CD14-positive monocyte (primary cell): ENCODE measurements at regions not wholly inside any gene's neighbourhood (a gene's known extent, or its start where the extent isn't known, plus 50 kb on each side); places are given as distances from the start of the nearest gene placed in this dataset.
A peak's percentile ranks its signal among the peaks of the same experiment; 100 is the strongest.

Experiments used
- DNase-seq, 3 donors: peaks; one replicate each; pipeline ENCODE4 v3.0.0-alpha.2; 2011 to 2022
- H2AFZ ChIP-seq: 2 replicates; pipeline ENCODE4 v1.6.0; 2012; ENCODE audit warnings: mild to moderate bottlenecking, low read depth, low read length, inconsistent platforms; ENCODE audit not compliant: insufficient read depth, poor library complexity, severe bottlenecking
- H3K27ac ChIP-seq, 2 donors: 1 replicate in 1 of 2; 2 replicates in 1 of 2; pipeline ENCODE4 v1.5.1; 2012 to 2013; ENCODE audit warnings: low read length in 2 of 2, control low read depth in 1 of 2, inconsistent platforms in 1 of 2, low read depth in 1 of 2, mild to moderate bottlenecking in 1 of 2
- H3K27me3 ChIP-seq, 2 donors: one replicate each; pipeline versions ENCODE4 v1.6.0 to v1.6.1; 2011 to 2013; ENCODE audit warnings: low read length in 2 of 2; ENCODE audit not compliant: control insufficient read depth in 2 of 2, insufficient read depth in 2 of 2
- H3K36me3 ChIP-seq, 2 donors: replicated peaks in 1 of 2; 1 replicate in 1 of 2; 2 replicates in 1 of 2; pipeline versions ENCODE4 v1.5.1 to v1.6.1; 2012 to 2013; ENCODE audit warnings: low read length in 2 of 2, control low read depth in 1 of 2, inconsistent platforms in 1 of 2, mild to moderate bottlenecking in 1 of 2; ENCODE audit not compliant: insufficient read depth in 2 of 2, control insufficient read depth in 1 of 2
- H3K4me1 ChIP-seq, 2 donors: 1 replicate in 1 of 2; 2 replicates in 1 of 2; pipeline versions ENCODE4 v1.5.1 to v1.6.1; 2012 to 2013; ENCODE audit warnings: low read length in 2 of 2, control low read depth in 1 of 2, inconsistent platforms in 1 of 2, mild to moderate bottlenecking in 1 of 2, moderate library complexity in 1 of 2; ENCODE audit not compliant: insufficient read depth in 2 of 2, control insufficient read depth in 1 of 2
- H3K4me2 ChIP-seq: replicated peaks from 2 replicates; pipeline ENCODE3; 2012; ENCODE audit warnings: low read length, moderate library complexity, mild to moderate bottlenecking; ENCODE audit not compliant: poor library complexity, severe bottlenecking; ENCODE audit errors: extremely low read depth
- H3K4me3 ChIP-seq, 3 experiments: fragments of 200-600 bp in 1 of 3; sonication (generic) in 1 of 3; replicated peaks in 1 of 3; 1 replicate in 2 of 3; 2 replicates in 1 of 3; pipeline ENCODE4 v1.5.1; 2011 to 2013; ENCODE audit warnings: low read length in 3 of 3, mild to moderate bottlenecking in 3 of 3, control low read depth in 2 of 3, low read depth in 2 of 3, inconsistent platforms in 1 of 3, moderate library complexity in 1 of 3
- H3K79me2 ChIP-seq: 2 replicates; pipeline ENCODE4 v1.6.0; 2012; ENCODE audit warnings: mild to moderate bottlenecking, control low read depth, inconsistent platforms, low read length, moderate library complexity; ENCODE audit not compliant: insufficient read depth
- H3K9ac ChIP-seq: 2 replicates; pipeline ENCODE4 v1.6.0; 2017; ENCODE audit warnings: low read length, mild to moderate bottlenecking; ENCODE audit not compliant: insufficient read depth, poor library complexity, severe bottlenecking
- H3K9me3 ChIP-seq, 2 donors: replicated peaks in 1 of 2; 1 replicate in 1 of 2; 2 replicates in 1 of 2; pipeline versions ENCODE4 v1.5.1 to v1.6.1; 2012 to 2013; ENCODE audit warnings: low read length in 2 of 2, control low read depth in 1 of 2; ENCODE audit not compliant: control insufficient read depth in 1 of 2, insufficient read depth in 1 of 2
- H4K20me1 ChIP-seq: 2 replicates; pipeline ENCODE4 v1.6.0; 2012; ENCODE audit warnings: mild to moderate bottlenecking, low read length, control low read depth, moderate library complexity; ENCODE audit not compliant: insufficient read depth
- H3K27ac Mint-ChIP-seq, 7 donors: one replicate each; pipeline ENCODE4 v1.8.0; 2020; ENCODE audit warnings: mild to moderate bottlenecking in 7 of 7, mixed read lengths in 7 of 7, moderate library complexity in 6 of 7, inconsistent platforms in 2 of 7
- H3K27me3 Mint-ChIP-seq, 3 donors: one replicate each; pipeline ENCODE4 v1.8.0; 2021 to 2022; ENCODE audit warnings: low read depth in 3 of 3, mild to moderate bottlenecking in 3 of 3, mixed read lengths in 3 of 3, moderate library complexity in 3 of 3, inconsistent platforms in 1 of 3
- H3K36me3 Mint-ChIP-seq, 2 donors: one replicate each; pipeline ENCODE4 v1.8.0; 2020; ENCODE audit warnings: mixed read lengths in 2 of 2, inconsistent platforms in 1 of 2, mild to moderate bottlenecking in 1 of 2
- H3K4me1 Mint-ChIP-seq: one replicate; pipeline ENCODE4 v1.8.0; 2020; ENCODE audit warnings: mild to moderate bottlenecking, mixed read lengths
- H3K4me3 Mint-ChIP-seq, 2 donors: one replicate each; pipeline ENCODE4 v1.8.0; 2020; ENCODE audit warnings: mild to moderate bottlenecking in 2 of 2, mixed read lengths in 2 of 2, moderate library complexity in 1 of 2
- H3K9me3 Mint-ChIP-seq, 7 donors: one replicate each; pipeline ENCODE4 v1.8.0; 2020 to 2022; ENCODE audit warnings: mixed read lengths in 7 of 7, mild to moderate bottlenecking in 6 of 7, moderate library complexity in 6 of 7, inconsistent platforms in 2 of 7
- whole genome bisulfite sequencing: methylation state at CpG from one replicate; pipeline ENCODE4 v1.1.5; 2013; ENCODE audit warnings: missing lambda C conversion rate; ENCODE audit not compliant: insufficient coverage; 5-methylcytosine and 5-hydroxymethylcytosine counted together
- intact Hi-C, 2 donors: fragments of 100-400 bp; cut with micrococcal nuclease; formaldehyde crosslinking; loops; one replicate each; pipeline versions ENCODE4 v1.15.0 to v1.15.1; 2023
- TF ChIP-seq, protein P1 (sequence below): fragments of 200-600 bp; IDR thresholded peaks from one replicate; pipeline ENCODE4 v1.8.0; 2022; ENCODE audit warnings: antibody characterized with exemption, mild to moderate bottlenecking

DNA sequence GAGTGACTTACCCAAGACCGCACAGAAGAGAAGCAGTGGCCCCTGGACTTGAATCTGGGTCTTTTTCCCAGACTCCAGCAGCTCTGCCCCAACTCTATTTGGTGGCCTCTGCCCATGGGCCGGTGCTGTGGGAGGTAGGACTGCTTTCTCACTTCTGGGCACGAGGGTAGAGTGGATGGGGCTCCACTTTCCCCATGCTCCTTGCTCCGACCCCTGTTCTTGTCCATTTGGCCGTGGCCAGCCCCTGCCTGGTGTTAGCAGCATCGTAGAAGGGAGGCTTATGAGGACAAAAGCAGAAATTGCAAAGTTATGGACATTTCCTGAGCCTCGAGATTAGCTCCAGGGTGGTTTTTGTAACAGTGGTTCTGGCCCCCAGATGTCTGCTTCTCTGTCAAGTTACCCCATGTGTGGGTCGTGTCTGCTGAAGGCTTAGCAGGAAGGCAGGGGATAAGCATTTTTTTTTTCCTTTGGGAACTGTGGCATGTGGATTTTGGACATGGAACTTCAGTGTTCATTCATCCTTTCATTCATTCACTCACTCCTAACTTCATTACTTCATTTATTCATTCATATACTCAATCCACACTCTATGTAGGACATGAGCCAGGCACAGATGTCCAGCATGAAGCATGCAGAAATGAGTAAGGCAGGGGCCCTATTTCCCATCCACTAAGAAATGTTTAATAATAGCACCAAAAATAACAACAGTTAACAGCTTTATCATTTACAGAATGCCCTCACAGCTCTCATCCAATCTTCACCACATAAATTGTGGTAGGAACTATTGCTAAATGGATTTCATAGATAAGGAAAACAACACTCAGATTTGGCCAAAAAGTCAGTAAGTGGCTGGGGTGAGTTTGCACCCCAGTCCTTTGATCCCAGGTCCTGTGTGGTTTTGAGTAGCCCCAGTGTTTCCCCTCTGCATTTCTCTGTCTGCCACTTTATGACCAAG lies 180.5 kb downstream of the OPA1 start:
- Histone ChIP-seq H2AFZ (no peak overlapping the region), H4K20me1 (no peaks in the 10 kb centered on the region), H3K4me3 (no peak overlapping the region), H3K4me2 (no peak overlapping the region), H3K9me3 (peaks cover 0 to 7% of the 10 kb centered on the region in 2 donors), H3K27ac (no peak overlapping the region), H3K9ac (no peak overlapping the region), H3K79me2 (no peaks in the 10 kb centered on the region), H3K27me3 (peaks cover 3 to 5% of the 10 kb centered on the region in 2 donors), H3K36me3 (no peaks in the 10 kb centered on the region), H3K4me1 (no peaks in the 10 kb centered on the region)
- Mint-ChIP-seq H3K9me3 (peaks cover 0 to 12% (median 7%) of the 10 kb centered on the region in 7 donors), H3K4me3 (no peak overlapping the region), H3K4me1 (no peaks in the 10 kb centered on the region), H3K27me3 (peaks cover 11 to 34% (median 13%) of the 10 kb centered on the region in 3 donors), H3K27ac (no peak overlapping the region), H3K36me3 (no peaks in the 10 kb centered on the region)
- 35% methylated on average over 4 of the region's 8 CpGs for WGBS
- intact Hi-C loops: no loop called here
- no peak for DNase-seq
- TF ChIP-seq, protein P1, sequence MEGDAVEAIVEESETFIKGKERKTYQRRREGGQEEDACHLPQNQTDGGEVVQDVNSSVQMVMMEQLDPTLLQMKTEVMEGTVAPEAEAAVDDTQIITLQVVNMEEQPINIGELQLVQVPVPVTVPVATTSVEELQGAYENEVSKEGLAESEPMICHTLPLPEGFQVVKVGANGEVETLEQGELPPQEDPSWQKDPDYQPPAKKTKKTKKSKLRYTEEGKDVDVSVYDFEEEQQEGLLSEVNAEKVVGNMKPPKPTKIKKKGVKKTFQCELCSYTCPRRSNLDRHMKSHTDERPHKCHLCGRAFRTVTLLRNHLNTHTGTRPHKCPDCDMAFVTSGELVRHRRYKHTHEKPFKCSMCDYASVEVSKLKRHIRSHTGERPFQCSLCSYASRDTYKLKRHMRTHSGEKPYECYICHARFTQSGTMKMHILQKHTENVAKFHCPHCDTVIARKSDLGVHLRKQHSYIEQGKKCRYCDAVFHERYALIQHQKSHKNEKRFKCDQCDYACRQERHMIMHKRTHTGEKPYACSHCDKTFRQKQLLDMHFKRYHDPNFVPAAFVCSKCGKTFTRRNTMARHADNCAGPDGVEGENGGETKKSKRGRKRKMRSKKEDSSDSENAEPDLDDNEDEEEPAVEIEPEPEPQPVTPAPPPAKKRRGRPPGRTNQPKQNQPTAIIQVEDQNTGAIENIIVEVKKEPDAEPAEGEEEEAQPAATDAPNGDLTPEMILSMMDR: no peak

- H3K27me3 Mint-ChIP-seq: peaks cover 18 to 42% (median 21%) of the 10 kb centered on the region in 3 donors
- H3K27ac ChIP-seq: no peak overlapping the region
These were observed 181.4 kb downstream of the OPA1 start for GRCh38 chr3:193774272-193774915.

More at GRCh38 chr3:193774272-193774915, 181.4 kb downstream of the OPA1 start:
- Histone ChIP-seq H3K27me3 (peaks cover 11 to 12% of the 10 kb centered on the region in 2 donors), H3K9ac (no peak overlapping the region), H3K9me3 (peaks cover 0 to 2% of the 10 kb centered on the region in 2 donors), H3K79me2 (no peaks in the 10 kb centered on the region), H4K20me1 (no peaks in the 10 kb centered on the region), H3K4me2 (no peak overlapping the region), H3K36me3 (no peaks in the 10 kb centered on the region), H2AFZ (no peak overlapping the region), H3K4me1 (no peaks in the 10 kb centered on the region), H3K4me3 (no peak overlapping the region)
- intact Hi-C loops: no loop called here
- DNase-seq: no peak
- peaks cover 0 to 6% (median 2%) of the 10 kb centered on the region in 7 donors for H3K9me3 Mint-ChIP-seq
- no peaks in the 10 kb centered on the region for H3K4me1 Mint-ChIP-seq
- H3K27ac Mint-ChIP-seq: no peak overlapping the region
- TF ChIP-seq, protein P1: no peak
- 93% methylated on average over 2 of the region's 7 CpGs for WGBS
- H3K36me3 Mint-ChIP-seq: no peaks in the 10 kb centered on the region
- H3K4me3 Mint-ChIP-seq: peak overlapping the region in 1 of 2 donors; percentile 37
